HG03039 (cell line): ENCODE measurements at regions not wholly inside any gene's neighbourhood (a gene's known extent, or its start where the extent isn't known, plus 50 kb on each side); places are given as distances from the start of the nearest gene placed in this dataset.

Experiments used
- ATAC-seq: cut with Tn5 transposase; IDR thresholded peaks from one replicate; pipeline ENCODE4 v1.9.1; 2021; ENCODE audit warnings: mild to moderate bottlenecking, moderate library complexity; ENCODE audit not compliant: unreplicated experiment

DNA sequence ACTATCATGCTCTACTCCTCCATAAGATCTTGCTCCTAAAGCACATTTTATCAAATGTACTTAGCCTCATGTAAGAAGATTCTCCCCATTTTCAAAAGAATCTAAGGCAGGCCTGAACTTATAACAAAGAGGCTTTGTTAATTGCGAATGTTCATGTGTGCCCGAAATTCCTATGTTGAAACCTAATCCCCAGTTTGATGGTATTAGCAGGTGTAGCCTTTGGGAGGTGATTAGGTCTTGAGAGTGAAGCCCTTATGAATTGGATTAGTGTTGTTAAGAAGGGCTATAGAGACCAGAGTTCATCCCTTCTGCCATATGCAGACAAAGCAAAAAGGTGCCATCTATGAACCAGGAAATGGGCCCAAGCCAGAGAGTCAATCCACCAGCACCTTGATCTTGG is 234.5 kb downstream of the PAX3 start:
- ATAC-seq = no peak

DNA sequence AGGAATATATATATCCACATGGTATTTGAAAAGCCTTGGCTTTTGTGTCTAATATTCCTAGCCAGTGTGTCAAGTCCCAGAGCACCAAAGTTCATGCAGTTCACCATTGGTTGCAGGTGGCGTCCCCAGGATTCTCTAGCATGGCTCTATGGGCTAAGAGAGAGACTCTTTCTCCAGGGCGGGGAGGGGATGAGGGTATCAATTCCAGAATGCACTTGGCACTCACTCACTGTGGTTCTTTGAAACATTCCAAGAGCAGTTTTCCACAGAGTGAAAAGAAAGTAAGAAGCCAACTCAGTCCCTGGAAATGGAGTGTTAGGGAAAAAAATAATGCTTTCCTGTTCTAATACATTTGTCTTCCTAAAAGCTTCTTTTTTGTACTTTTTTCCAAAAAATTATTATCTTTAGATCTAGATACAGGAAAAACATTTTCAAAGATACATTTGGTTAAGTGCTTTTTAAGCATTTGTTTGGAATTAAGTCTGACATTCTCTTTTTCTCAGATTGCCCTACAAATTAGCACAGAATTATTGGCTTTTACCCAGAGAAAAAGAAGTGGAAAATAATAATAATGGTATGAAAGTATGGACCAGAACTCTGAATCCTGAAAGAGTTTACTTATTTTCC is 239.9 kb downstream of the PAX3 start:
- no peak for ATAC-seq

DNA sequence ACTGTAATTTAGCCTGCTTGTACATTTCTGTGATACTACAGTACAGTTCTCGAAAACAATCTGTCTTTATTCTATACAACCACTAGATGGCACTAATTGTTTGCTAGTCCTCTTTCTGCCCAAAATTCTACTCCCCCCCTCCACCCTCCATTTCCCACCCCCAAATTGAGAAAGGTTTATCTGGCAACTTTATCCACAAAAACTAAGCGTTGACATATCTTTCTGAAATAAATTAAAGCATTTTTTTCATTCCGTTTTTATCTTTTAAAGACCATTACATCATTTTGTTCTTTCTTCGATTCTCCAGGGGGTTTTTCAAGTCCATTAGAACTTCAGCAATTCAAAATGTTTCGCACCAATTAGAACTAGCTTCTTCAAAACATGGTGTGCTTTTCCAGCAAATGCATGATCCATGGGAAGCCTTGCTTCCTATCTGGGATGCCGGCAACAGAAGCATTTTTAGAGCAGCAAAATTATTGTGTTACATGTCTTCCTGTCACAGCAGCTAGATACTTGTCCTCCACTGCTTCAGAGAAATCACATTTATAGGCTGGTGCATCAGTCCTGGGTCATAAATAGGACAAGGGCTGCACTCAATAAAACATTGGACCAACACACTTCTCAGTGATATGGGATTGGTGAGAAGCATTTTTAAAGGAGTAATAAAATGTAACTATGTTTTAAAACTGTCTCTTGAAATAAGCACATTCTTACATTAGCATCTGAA is 241.3 kb downstream of the PAX3 start:
- ATAC-seq = no peak

DNA sequence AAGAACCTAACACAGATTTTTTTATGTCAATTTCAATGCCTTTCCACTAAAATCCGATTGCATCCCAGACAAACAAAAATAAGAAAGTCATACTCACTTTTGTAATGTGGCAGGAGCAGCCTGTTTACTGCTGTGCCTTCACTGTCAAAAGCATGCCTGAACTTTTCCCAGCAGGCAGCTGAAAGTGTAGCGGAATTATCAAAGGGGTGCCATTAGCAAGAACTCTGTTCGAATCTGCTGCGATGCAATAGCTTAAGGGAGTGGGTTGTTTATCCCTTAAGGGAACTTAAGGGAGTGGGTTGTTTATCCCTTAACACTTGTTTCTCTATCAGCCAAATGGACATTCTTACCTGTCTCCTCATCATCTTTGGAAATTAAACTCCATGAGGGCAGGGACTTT is 243.5 kb downstream of the PAX3 start:
- ATAC-seq = no peak

DNA sequence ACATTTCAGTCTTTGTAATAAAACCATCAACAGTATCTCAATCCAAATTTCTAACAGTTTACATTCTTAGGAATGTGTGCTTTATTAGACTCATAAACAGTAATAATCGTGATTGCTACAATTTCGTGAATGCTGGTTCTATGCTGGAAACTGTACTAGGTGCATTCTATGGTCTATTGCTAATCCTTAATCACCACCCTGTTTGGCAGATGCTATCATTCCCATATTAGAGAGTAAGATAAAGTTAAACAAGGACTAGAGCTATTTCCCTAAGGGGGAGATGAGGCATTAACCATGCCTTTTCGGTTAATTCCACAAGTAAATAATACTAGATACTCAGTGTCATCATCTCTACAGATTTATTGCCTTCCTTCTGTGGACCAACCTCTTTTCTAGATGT is 244.0 kb downstream of the PAX3 start:
- ATAC-seq = no peak

DNA sequence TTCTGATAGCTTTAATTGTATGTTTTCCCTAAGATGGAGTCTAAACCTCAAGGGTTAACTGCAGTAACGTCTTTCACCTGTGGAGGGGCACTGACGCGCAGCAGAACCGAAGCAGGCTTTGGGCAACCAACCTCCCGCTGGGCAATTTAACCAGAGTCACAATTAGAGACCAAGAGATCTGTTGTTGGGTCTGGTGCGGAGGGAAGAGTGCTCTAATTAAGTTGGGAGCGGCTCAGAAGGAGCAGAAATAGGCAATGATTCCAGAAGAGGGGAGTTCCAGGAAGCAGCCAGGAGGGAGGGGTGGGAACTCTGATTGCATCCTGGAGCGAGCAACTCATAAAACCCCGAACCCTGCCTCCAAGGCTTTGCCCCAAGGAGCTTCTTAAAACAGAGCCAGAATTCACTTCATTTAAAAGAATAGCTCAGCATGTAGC is 245.8 kb downstream of the PAX3 start:
- ATAC-seq = no peak

DNA sequence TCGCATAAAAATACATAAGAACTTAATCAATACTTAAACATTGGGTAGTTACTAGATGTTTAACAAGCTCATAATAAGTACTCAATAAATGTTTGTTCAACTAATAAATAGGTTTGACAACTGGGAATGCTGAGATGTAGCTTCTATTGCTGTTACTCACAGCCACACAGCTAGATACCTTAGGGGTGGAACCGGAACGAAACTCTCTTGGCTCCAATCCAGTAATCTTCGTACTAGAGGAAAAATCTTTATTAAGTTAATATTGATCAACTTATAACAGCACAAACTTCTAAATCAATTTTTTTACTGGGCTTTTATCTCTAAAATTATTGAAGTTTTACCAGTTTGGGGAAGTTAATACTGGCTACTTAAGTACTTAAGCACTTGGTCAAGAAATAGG is 247.8 kb downstream of the PAX3 start:
- ATAC-seq = no peak

DNA sequence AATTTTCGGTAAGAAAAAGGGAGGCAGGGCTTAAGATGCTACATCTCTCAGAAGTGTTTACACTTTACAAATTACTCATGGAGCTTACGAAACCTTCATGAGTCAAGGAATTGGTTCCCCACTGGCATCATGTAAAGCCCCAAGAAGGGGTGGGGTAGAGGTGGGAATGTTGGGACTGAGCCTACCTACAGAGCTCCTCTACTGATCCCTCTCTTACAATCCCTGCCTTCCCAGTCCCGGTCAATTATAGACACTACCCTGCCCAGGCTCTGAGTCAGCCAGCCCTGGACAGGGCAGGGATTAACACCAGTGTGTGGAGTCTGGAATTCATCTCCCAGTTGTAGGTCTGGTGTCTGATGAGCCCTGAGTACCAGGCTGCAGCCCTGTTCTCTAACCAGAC is 248.9 kb downstream of the PAX3 start:
- ATAC-seq = no peak

DNA sequence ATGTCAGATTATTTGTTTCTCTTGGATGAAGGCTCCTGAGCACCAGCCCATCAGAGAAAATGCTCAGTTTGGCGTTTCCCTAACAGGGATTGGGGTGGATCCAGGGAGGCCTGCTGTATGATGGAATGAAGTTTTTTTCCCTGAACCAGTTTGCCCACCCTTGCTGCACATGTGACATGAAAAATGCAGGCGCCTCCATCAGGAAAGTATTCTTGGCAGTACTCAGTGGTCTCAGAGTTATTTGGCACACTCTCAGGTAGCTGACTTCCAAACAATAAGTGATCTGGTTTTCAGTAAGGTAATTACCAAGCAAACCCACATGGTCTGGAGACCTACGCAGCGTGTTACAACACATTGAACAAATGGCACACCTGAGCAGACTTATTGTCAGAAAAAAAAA is 254.9 kb downstream of the PAX3 start:
- ATAC-seq = no peak

DNA sequence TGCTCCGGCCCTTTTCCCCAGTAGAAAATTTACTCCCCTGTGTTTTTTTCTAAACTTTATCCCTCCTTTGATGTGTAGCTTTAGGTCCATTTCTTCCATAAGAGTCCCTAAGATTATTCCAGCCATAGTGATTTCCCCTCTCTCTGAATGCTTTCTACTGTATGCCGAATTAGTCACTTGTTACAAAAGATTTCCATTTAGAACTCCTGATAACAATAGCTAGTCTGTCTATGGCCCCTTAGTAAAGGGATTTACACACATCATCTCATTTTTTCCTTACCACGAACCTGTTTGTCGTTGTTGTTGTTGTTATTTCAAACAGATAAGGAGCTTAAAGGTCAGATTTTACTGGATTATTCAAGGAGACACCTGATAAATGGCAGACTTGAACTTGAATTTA is 256.1 kb downstream of the PAX3 start:
- no peak for ATAC-seq

DNA sequence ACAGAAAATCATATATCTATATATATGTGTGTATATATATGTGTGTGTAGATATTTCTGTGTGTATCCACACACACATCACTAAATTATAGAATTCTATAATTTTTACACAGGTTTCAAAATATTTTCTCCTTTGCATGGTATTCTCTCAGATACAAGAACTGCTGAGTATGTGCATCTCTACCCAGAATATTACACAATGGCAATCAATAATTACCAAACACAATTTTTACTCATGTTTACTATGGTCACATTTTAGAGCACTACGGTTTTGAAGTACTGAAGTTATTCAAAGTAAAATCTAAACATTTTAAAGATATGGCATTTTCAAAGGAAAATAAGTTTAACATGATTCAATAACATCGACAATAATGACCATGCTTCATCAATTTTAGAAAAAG is 258.5 kb downstream of the PAX3 start:
- ATAC-seq = no peak

DNA sequence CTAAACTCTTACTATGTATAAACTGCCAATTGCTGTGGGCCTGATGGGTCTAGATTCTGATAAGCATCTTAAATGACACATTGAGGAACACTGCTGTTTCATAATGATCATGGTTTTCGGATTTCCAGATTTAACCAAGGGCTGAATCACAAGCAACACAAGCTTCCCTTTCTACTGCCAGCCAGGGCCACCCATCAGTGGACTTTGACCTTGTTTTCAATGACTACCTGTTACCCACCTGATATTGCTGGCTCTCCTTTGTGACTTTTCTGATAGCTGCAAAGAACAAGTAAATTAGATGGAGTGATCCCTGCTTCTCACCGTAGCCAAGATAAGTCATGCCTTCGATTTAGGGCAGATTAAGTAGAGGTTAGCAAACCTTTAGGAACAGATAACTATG is 259.0 kb downstream of the PAX3 start:
- ATAC-seq = no peak

DNA sequence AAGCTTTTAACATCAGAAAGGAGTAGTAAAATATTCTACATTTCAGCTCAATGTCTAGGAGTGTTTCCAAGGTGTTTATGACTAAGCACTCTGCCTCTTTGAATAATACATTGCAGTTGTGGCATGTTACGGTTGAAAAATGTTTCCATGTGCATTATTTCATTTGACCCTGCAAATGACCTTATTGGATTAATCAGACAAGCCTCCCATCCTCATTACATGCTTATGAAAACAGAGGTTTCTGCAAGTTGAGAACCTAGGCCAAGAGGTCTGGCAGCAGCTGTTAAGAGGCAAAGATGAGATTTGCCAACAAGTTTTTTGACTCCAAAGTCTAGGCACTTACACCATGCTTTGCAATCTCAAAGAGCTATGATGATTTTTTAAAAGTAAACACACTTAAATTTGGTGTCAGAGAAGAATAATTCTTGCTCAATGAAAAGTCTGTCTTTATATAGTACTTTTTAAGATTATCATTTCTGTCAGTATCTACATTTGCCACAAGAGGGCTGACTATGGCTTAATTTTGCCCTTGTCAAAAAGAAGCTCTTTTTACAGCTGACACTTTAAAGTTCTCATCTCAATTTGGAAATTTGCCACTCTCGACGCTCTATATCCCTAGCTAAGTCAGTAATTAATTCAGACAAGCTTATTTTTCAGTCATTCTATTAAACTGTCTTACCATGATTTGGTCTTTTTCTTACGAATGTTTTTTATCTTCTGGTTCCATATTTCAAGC is 260.6 kb downstream of the PAX3 start:
- ATAC-seq = no peak

DNA sequence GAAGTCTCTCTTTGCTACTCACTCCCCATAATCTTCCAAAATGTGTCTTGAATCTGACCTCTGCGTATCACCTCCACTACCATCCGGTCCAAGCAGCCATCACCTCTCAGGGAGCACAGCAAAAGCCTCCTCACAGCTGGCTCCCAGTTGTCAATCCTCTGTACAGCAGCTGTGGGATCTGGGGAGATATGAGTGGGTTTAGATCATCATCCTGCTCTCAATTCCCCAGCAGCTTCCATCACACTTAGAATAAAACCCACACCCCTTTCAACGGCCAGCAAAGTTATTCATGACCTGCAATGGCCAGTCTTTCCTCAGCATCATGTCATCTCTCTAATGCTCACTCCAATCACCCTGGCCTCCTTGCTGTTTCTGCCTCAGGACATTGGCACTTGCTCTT is 261.6 kb downstream of the PAX3 start:
- no peak for ATAC-seq

DNA sequence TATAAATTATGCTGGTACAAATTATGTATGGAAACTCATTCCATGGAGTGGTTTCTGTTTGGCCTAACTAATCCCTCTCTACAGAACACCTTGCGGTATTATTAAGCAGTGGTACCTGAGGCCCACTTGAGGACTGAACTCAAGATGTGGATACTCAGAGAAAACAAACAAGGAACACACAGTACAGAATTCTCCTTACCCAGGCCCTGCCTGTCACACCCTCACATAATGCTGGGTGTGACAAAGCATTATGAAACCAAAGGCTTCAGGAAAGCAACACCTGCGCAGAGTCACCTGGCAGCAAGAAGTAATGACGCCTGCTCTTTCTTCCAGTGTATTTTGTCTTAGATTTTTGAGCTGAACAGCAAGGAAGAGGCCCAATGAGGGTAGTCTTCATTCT is 264.7 kb downstream of the PAX3 start:
- no peak for ATAC-seq

DNA sequence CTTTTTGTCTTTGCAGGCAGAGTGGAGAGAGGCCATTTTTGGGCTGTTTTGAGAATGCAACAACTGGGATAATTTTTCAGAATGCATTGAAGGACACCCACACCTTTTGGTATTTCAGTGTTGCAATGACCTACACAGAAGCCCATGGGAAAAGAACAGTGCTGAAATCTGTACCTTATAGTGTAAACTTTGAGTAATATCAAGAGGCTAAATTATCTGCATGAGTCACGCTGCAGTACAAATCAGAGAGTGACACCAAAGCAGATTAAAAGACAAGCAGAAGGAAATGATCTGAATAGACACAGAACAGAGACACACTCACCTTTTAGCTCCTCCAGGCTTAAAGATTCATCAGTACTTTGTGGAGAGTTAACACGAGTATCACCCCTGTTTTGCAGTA is 265.3 kb downstream of the PAX3 start:
- ATAC-seq = no peak

DNA sequence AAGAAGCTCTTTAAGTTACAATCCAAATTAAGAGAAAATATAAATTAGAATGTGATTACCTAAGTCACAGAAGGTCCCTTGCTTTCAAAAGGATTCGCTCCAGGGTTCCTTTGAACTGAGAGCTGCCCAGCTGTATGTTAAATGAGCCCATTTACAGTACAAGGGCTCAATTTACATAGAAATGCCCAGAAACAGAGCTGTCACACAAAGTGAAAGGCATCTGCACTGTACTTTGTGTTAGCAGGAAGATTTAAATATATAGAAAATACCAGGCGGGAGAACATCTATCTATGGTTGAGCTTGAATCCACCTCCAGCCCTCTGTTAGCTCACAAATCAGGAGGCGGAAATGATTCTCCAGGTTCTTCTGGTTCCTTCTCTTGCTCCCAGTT is 272.9 kb downstream of the PAX3 start:
- no peak for ATAC-seq

DNA sequence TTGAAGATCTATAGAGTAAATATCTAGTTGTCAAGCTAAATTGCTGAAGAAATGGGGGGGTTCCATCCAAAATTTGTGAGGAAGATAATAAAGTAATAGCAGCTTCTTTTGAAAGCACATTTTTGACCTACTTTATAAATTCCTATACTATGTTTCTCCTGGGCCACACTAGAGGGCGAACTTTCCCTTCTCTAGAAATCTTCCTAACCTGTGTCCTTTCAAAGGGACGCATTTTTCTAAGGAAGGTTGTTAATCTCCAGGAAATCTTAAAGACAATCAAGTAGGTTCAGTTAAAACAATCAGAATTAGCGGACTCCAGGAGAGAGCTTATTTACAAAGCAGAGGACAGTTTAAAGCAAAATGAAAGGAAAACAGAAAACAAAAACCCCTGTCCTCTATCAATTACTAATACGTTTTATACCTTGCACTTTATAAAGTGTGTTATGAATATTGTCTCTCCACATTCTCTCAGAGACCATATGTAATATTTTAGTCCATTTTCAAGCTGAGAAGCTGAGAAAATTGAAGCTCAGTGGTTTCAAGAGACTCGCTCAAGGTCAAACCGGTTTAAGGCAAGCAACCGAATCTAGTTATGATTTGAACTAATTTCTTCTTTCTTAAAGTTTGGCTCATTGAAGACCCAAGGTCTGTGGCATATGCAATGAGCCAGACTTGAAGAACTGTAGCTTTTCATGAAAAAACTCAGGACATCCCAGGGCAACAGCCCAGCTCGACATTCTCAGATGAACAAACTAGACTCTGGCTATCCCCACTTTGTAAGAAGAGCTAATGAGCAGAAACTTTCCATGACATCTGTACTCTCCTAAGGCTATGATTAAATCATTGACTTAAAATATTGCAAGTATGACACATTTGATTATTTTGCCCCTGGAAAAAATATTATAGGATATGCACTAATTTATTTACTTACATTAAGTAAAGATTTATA is 273.6 kb downstream of the PAX3 start:
- no peak for ATAC-seq

DNA sequence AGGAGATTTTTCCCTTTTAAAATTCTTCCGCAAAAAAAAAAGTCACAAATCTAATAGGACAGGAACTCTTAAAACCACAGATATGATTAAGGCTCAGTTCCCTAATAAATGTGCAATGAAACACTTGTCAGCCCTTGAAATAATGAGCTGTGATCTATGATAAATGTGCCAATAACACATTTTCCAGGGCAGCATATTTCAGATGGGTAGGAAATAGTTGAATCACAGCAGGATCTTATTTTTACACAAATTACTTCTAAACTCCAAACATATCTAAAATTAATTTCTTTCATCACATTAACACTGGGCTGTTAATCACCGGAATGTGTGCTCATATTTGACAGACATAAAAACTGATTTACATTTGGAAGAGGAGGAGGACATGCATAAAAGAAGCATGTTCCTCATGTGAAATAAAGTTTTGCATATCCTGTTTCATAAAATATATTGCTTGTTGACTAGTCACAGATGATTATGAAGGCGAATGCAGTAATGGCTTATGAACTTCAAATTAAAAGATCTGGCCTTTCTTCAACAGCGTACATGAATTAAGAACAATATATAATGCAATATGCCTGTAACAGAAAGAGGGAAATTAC is 281.4 kb downstream of the PAX3 start:
- ATAC-seq = no peak

DNA sequence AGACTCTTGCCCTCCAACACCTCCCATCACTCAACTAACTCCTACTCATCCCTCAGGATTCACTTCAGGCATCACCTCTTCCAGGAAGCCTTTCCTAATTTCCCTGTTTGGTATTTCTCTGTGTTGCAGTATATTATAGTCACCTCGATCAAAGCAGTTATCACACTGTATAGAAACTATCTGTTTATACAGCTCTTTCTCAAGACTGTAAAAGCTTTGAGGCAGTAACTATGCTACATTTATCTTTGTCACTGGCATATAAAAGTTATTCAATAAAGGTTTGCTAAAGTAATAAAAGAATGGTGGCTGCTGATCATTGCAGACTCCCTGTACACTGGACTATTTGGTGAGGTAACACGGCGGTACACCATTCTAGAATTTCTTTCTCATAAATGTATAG is 284.9 kb downstream of the PAX3 start:
- ATAC-seq = no peak

DNA sequence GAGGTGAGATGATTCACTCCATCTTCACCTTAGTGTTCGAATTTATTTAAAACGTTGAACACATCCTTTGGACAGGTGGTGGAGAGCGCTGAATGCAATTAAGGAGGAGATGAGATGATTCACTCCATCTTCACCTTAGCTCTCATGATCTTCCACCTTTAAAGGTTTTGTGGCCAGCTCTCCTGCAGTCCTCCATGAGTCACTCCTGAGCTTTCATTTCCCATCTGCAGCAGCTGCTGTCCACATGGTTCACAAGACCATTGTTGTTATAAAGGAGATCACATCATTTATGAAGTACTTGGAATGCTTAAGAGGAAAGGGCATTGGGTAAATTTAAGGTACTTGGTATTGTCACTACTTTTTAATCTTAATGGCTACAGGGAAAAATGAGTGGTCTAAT is 298.5 kb downstream of the PAX3 start:
- ATAC-seq = no peak
